GM18502 (cell line): ENCODE measurements at regions not wholly inside any gene's neighbourhood (a gene's known extent, or its start where the extent isn't known, plus 50 kb on each side); places are given as distances from the start of the nearest gene placed in this dataset.

Experiments used
- ATAC-seq: cut with Tn5 transposase; IDR thresholded peaks from one replicate; pipeline ENCODE4 v1.9.1; 2021; ENCODE audit warnings: mild to moderate bottlenecking; ENCODE audit not compliant: unreplicated experiment, poor library complexity

DNA sequence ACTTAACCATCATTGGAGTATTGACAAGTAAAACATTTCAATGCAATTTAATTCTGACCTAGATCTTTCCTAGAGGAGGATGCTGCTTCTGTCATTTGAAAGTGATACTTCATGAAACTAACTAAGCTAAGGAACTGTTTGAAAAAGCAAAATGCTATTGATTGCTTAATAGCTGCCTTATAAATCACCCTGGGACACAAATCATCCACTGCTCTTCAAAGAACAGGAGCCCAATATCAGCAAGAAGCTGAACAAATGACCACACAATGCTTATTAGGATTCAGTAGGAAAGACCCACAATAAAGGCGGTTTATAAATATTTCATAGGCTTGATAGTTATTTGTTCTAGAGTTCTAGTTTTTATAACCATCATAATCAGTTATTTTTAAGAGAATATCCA, 216.3 kb downstream of the TEX36 start:
- no peak for ATAC-seq

DNA sequence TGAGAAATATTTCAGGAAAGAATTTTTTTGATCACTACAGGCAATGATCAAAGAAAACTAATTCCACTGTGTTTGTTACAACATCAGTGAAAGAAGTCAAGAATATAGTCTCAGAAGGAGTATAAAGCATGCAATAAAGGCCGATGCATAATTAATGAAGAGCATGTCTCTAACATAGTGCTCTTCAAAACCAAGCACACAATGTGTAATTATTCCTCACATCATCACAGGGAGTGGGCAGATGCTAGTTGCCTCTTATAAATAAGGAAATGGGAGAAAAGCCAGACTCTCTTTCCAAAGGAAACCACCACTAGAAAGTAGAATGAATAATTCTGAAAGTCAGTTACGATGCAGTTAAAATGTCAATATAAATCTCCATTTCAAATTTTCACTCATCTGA, 220.1 kb downstream of the TEX36 start:
- ATAC-seq, result no peak

DNA sequence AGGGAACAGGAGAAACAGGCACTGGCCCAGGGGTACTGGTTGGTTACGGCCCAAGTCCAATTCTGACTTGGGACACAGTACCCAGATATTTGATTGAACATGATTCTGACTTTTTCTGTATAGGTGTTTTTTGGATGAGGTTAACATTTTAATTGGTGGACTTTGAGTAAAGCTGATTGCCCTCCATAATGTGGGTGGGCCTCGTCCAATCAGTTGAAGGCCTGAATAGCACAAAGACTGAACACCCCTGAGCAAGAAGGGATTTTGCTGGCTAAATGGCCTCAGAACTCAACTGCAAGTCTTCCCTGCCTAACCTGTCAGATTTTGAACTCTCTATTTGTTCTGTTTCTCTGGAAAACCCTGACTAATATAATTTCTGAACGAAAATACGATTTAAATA, 222.6 kb downstream of the TEX36 start:
- no peak for ATAC-seq

DNA sequence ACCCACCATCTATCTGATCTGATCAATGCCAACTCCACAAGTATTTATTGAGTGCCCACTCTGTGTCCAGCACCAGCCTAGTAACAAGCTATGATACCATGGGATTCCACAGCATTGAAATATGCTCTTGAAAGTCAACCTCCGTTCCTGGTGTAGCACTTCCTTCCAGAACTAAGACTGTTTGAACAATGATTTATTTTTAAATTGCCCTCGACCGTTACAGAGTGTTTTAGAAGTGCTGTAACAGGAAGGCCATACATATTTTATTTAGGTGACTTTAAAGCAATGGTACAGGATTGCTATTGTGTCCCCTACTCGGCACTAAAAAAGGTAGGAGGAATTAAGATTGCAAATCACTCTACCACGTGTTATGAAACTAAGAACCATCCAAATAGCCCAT, 225.6 kb downstream of the TEX36 start:
- no peak for ATAC-seq

DNA sequence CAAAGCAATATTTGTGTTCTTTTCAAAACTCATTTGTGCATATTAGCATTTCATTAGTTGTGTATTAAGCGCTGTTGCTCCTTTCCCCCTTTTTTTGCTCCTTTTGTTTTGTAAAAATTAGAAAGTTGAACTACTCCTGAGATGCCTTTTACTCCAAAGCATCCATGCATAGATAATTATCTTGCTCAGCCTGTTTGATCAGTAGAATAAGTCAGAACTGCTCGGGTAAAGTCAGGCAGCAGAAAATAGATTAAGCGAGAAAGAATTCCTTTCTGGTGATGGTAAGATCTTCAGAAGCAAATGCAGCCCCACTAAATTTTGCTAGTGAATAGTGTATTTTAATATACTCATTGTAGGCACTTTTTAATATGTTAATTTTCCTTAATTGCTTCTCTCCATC, 227.1 kb downstream of the TEX36 start:
- no peak for ATAC-seq

DNA sequence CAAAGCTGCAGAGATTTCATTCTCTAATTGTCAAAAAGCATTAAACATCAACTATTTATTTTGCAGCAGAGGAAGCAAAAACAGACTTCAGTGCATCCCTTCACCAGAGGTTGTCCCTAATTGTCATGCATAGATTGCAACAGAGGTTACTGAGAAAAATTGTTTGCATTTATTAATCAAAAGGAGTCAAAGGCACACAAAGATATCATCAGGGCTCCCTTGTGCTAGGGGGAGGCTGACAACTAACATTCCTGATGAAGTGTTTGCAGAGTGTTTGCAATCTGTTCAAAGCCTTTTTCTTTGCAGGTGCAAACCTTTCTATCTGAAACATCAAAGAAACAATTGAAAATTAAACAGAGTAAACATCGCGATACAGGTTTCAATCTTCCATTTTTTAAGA, 227.5 kb downstream of the TEX36 start:
- no peak for ATAC-seq

DNA sequence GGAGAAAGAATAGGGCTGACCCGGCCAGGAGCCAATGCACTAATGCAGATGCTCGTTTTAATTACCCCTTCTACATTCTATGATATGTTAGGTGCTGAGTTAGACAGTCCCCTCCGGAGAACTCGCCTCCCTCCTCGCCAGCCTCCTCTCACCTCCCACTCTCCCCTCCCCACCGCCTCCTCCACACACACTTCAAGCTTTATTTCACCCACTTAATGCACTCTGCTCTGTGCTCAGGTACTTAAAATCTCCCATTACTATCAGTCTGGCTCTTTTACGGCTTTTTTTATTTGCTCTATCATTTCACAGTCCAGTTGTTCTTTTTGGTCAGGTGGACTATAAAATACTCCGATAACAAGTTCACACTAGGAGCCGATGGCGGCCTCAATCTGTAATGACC, 231.6 kb downstream of the TEX36 start:
- ATAC-seq, result no peak

DNA sequence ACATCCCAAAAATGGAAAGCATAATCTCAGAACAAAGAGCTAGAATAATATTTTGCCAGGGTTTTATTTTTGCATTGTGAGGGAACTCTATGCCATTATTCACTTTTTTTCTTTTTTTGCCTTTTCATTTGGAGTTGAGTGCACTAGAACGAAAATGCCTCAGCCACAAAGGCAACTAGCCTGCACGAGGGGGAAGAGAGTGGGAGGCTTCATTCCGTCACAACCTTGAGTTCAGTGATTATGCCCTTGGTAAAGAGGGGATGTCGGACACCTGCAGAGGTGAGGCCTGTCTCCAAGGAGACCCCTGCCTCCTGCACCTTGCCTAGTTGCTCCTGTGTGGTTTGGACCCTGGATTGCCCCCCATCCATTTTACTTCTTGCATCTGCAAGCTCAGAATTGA, 232.7 kb downstream of the TEX36 start:
- ATAC-seq, result no peak

DNA sequence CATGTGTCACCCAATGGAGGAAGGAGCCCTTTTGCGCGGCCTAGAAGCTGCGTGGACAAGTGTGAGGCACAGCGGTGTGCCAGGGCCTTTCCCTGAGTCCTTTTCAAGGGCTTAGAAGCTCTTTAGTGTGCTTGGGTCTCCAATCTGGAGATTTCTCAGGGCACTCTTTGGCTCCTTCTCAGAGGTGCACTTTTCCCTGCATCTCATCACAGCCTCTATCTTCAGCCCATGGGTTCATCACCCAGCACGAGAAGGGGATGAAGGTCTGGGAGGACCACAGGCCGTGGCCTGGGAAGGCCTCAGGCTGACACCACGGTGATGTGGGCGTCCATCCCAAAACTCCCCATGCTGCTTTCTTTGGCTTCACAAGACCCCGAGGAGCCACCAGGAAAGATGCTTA, 233.4 kb downstream of the TEX36 start:
- no peak for ATAC-seq

DNA sequence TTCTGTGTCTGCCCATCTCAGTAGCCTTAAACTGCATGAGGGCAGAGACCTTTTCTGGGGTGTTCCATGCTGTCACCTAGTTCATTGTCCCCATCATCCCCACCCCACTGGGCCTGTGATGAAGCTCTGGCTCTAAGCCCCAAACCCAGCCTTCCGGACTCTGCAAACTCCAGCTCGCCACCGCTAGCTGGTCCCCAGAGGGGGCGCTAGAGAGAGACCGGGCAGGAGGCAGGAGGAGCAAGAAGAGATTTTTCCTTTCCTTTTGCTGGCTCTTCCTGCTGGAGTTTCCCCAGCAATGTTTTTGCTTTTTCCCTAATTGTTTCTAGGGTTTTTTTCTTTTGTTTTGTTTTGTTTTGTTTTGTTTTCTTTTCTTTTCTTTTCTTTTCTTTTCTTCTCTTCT, 234.4 kb downstream of the TEX36 start:
- ATAC-seq, result no peak

DNA sequence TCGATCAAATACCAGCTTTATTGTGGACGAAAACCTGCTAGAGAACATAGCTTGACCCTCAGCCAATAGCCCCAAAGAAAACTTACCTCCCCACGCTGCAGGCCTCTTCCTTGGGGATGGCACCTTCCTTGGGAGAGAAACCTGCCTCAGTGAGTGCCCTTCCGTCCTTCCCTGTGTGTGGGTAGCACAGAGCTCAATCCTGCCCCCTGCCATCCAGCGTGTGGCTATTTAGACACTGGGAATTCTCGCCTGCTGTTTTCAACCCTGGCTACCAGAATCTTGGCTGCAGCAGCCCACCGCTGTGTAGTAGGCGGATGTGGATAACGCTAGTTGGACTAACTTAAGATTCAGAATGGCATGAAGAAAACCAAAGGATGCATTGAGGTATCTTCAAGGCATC, 238.2 kb downstream of the TEX36 start:
- no peak for ATAC-seq

DNA sequence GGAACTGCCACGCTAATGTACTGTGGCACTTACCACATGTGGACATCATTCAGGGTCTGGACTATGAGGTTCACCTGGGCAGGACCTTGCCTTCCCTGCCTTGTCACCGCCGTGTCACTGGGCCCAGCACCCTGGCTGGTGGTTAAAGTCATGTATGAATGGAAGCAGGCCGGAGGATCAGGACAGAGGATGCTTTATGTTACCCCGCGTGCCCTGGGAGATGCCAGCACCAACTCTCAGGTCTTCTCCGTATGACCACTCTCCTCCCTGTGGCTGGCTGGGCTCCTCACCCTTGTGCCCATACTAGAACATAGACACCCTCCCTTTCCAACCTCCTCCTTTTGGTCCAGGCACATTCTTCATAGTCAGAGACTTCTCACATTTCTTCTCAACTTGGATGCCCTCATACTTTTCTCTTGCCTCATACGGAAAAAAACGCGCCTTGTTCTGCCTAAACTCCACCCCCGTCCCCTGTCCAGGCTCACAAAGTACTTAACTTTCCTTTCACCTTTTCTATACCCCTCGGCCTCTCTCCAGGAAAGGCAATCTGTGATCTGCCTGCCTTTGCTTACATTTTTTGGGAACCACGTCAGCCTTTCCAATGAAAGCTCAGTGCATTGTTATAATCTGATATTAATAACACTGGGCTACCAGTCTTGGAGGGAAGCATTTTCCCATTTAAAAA, 240.0 kb downstream of the TEX36 start:
- ATAC-seq, result no peak

DNA sequence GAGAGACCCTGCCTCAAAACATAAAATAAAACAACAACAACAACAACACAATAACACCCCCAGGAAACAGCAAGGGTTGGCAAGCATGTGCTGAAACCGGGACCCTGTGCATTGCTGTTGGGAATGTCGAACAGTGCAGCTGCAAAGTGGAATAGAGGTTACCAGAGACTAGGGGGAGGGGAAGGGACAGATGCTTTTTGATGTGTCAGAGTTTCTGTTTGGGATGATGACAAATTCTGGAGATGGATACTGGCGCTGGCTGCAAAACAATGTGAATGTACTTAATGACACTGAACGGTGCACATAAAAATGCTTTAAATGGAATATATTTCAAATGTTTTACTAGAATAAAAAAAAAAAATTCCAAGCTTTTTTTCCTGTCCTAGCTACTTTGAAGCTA, 241.8 kb downstream of the TEX36 start:
- ATAC-seq, result no peak

DNA sequence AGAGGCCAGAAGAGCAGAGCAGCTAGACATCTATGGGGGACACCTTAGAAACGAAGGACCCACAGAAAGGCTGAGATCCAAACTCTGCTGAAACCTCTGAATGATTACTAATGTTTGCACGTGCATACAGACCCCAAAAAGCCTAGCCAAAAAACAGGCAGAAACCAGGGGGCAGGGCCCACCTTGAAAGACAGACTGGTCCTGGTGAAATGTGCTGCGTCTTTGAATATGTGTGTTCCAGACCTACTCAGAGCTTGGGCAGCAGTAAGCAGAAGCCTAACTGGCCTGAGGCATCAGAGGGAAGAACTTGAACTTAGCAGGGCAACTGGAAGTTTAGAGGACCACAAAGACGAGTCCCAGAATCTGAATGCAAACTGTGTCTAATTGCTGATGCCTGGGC, 251.8 kb downstream of the TEX36 start:
- no peak for ATAC-seq

DNA sequence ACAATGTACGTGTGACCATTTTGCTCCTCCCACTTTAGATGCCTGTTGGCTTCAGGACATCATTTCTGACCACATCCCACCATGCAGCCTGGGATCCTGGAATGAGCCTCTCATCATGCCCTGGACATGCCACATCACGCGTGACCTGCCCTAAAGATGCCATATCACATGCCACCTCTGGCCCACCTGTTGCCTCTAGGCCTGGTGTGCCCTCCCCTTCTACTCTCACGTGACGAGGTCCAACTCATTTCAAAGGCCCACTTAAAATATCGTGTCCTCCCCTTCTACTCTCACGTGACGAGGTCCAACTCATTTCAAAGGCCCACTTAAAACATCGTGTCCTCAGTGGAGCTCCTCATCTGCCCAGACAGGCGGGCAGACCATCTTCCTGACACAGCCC, 254.9 kb downstream of the TEX36 start:
- no peak for ATAC-seq

DNA sequence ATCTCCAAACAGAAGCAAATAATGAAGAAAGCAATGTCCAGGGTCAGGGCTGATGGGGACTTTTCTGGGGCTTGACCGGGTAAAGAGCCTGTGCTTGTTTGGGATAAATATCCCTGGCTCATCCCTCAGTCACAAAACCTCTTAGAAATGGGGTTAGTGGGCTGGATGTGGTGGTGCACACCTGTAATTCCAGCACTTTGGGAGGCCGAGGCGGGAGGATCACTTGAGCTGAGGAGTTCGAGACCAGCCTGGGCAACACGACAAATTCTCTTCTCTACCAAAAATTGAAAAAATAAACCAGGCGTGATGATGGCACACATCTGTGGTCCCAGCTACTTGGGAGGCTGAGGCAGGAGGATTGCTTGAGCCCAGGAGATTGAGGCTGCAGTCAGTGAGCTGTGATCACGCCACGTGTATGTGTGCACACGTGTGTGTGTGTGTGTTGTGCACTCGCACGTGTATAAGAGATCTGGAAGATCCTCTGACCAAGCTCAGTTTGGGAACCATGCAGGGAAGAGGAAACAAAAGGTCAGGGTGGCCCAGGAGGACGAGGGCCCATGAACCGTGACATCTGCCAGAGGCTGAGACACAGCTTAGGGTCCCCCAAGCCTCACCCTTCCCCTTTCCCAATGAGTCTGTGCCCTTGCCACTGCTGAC, 258.6 kb downstream of the TEX36 start:
- ATAC-seq, result no peak

DNA sequence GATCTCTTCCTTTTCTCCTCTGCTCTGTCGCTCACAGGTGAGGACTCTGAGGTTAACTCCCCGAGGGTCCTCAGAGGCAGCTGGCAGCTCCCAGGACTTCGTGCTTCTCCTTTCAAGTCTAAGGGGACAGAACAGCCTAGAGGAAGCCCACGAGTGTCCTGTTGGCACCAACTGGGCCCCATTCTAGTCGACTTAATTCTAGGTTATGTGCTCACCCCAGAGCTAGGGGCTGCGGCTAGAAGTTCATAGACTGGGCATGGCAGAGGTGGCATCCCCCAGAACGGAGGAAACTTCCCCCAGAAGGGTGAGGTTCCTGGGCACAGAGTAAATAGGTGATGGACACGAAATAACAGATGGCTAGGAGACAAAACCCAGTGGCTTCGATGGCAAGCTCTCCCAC, 259.4 kb downstream of the TEX36 start:
- ATAC-seq, result no peak

DNA sequence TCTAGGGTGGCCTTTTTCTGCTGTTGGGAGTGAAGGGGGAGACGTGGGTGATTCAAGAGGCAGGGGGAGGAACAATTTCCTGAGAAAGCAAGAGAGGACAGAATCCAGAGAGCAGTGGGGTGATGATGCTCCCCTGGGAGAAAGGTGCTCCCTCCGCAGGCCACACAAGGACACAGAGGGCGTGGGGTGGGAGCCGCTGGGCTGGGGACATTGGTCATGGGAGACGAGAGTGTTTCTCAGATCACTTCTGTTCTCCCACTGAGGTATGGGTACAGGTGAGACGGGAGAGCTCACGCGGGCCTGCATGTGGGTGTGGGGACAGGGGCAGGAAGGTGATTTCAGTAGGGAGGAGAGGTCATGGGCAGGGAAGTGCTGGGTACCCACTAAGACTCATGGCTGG, 259.5 kb upstream of the CTBP2 start:
- no peak for ATAC-seq

DNA sequence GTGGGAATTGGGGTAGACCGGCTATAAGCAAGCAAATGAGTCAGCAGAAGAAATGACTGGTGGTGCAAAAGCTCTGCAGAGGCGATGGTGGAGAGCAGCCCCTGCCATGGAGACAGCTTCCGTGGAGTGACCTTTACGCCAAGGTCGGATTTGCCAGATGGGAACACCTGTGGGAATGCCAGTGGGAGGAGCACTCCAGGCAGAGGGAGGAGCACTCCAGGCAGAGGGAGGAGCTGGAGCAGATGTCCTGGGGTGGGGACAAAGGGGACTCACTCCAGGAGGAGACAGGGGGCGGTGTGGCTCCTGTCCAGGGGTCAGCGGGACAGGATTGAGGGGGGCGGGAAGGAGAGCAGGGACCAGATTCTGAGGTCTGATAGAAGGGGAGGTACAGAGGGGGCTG, 258.8 kb upstream of the CTBP2 start:
- ATAC-seq, result no peak

DNA sequence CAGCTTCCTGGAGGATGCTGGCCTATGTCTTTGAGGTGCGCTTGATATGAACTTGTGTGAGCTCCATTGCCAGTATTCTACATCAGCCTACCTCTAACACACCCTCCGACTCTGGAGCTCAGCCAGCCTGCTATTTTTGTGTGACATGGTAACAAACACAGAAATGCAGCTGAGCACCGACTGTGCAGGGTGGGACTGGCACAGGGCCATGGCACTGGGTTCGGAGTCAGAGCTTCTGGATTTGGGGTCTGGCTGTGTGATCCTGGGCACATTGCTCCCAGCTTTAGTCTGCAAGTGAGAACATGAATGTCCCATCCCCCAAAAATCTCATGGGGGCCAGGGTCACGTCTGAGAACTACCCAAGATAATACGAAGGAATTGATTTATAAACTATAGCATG, 257.2 kb upstream of the CTBP2 start:
- ATAC-seq, result no peak

DNA sequence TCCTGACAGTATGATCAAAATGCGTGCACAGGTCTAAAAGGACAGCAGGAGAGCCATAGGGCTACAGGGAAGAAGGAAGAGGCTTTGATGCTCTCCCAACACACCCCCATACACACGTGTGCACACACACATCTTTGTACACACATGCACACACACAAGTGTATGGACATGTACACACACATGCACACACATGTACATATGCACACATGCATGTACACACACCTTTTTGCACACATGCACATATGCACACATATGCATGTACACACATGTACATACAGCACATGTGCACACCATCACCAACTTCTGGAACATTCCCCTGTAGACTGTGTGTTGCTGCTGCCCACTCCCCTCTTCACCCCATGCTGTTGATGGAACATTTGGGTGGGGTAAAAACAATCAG, 255.6 kb upstream of the CTBP2 start:
- ATAC-seq, result no peak

DNA sequence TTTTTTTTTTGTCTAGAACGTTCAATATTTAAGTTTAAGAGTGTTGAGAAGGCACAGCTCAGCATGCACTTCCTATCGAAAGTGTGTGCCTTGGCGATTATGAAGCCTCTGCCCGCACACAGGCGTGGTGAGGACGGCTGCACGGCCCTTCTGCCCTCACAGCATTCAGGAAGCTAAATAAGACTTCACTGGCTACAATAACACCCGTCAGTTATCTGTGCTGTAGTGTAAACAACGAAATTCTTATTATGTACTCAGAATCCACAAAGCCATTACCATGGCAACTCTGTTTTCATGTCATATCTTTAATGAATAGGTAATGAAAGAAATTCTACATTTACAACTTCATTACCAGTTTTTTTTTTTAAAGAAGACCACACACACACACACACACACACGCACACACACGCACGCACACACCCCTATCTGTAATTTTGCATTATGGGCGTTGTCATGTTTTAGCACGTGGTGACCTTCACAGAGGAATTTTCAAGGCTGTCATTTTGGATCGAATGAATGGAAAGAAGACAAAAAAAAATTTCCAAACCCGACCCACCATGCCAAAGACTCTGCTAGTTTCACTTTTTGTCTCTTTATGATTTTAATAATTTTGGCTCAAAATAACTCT, 254.8 kb upstream of the CTBP2 start:
- no peak for ATAC-seq
